ENCODE measurements at regions not wholly inside any gene's neighbourhood (a gene's known extent, or its start where the extent isn't known, plus 50 kb on each side); places are given as distances from the start of the nearest gene placed in this dataset.

DNA sequence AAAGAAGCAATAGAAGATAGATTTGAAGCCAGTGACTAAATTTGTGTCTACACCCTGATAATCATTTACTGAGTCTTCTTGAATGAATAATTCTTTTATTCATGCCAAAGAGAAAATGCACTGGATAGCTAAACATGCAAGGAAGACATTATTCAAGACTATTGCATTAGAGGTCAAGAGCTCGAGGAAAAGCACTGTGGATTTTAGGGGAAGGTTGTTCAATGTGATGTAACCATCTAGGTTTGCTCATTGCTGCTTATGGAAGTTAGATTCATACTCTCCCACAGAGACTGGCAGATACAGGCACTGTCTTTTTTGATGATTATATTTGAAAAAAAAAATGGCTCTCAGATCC is 682.1 kb downstream of the KCNA4 start:
- DNase-seq (ENCODE audit: low spot score) (no peak), ATAC-seq (ENCODE audit: low FRiP score) (no peak)
- no peak for TF ChIP-seq CTCF (IDR thresholded peaks at IDR 0.05)

DNA sequence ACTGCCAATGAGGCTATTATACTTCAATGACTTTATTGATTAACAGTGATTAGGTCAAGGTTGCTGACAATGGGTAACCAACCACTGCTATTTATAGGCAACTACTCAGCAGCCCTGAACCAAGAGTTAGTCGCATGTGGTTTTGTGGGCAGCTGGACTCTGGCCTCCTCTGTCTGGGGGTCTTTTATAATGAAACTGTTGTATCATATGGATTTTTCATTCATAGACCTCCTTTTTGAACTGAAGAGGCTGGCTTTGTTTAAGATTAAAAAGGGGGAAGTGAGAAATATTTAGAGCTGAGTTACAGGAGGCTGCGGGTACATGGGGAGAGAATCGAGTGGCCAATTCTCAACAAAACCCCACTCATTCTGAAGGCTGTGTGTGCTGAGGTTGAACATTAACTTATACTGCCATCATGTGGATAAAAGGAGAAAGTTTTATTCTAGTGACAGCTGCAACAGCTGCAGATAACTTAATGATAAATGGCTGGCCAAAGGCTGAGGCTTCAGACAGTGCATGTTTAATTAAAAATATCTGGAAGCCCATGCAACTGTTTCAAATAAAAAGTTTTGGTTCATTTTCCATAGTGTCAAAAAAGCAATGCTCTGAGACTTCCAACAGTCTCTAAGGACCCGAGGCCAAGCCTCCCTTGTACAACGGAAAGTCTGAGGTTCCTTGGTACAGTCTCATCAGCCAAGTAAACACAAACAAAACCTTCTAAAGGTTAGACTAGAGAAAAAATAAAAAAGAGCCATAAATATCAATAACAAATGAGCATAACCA is 682.6 kb downstream of the KCNA4 start:
- no peak for DNase-seq (ENCODE audit: low spot score)
- ATAC-seq (ENCODE audit: low FRiP score): no peak
- no peak for TF ChIP-seq CTCF (IDR thresholded peaks at IDR 0.05)

DNA sequence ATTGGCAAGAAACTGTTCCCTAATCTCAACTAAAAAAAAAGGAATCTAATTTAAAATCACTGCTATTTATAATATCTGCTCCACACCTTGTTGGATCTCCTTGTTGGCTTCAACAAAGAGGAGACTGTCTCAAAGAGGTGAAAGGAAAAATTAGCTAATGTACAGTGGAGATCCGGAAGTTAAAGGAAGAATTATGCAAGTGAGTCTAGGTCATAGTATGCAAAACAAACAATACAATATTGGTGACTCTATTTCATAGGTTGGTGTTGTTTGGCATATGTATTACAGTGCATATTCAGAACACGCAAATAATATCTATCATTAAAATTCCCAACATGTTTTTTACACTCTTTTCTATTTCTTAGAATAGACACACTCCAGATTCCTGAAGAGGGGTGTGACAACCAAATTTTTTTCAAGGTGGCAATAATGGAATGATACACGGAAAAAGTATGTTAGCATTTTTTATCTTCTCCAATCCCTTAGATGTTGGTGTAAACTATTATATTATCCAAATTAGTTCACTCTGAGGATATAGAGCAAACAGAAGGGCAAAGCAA is 685.3 kb downstream of the KCNA4 start:
- no peak for DNase-seq (ENCODE audit: low spot score)
- ATAC-seq (ENCODE audit: low FRiP score): no peak
- TF ChIP-seq CTCF (IDR thresholded peaks at IDR 0.05): no peak

DNA sequence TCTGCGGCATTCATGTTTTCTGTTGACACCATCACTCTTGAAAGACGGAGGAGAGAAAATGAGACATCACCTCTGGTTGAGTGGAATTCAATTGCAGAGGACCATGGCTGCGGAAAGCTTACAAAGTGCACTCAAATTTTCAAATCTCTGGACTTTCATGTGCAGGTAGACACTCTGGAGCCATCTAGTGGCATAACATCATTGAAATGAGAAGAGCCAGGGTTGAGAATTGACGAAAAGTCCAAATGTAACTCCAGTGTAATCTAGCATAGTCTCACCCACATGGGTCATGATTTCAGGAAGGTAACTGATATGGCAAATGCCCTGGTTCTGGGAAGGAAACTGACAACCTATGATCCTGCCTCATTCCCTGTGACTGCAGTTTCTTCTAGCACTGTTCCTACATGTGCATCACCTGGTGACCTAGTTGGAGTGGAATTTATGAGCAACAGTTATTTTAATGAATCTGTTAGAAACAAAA is 687.8 kb downstream of the KCNA4 start:
- peak; percentile 19 for ATAC-seq (ENCODE audit: low FRiP score)
- TF ChIP-seq CTCF (IDR thresholded peaks at IDR 0.05): no peak
- DNase-seq (ENCODE audit: low spot score): no peak

GRCh38 chr11:29327891-29328290 is 688.9 kb downstream of the KCNA4 start:
- TF ChIP-seq CTCF (IDR thresholded peaks at IDR 0.05): no peak
- DNase-seq (ENCODE audit: low spot score) (no peak), ATAC-seq (ENCODE audit: low FRiP score) (no peak)

- ATAC-seq (ENCODE audit: low FRiP score) (no peak), DNase-seq (ENCODE audit: low spot score) (no peak)
- TF ChIP-seq CTCF (IDR thresholded peaks at IDR 0.05): no peak
Measured at GRCh38 chr11:29326757-29327156, 690.1 kb downstream of the KCNA4 start.

DNA sequence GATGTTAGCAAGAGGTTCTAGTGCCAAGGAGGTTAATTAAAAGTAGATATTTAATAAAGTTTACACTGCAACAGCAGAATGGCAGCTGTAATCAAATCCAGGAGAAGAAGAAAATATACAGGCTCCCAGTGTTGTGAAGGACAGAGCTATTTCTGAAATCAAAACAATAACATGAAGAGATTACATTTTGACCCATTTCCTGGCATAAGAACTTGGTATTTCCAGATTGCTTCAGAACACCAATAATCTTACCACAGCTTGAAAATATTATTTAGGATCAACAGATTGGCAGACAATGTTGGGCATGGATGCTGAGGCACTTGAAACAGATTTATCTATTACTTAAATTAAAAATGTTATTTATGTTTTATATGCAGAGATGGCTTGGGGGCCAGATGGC is 692.5 kb downstream of the KCNA4 start:
- ATAC-seq (ENCODE audit: low FRiP score): no peak
- TF ChIP-seq CTCF (IDR thresholded peaks at IDR 0.05): no peak
- no peak for DNase-seq (ENCODE audit: low spot score)

Measured in omental fat pad (tissue), 3 donors.